H1 (cell line): ENCODE measurements at regions not wholly inside any gene's neighbourhood (a gene's known extent, or its start where the extent isn't known, plus 50 kb on each side); places are given as distances from the start of the nearest gene placed in this dataset.

ENCODE experiments used
- CTCF ChIA-PET: fragments of 300-600 bp; sonication (Branson Sonifier 250); formaldehyde crosslinking; loops from one replicate; lab custom pipeline; 2021; ENCODE audit not compliant: partially characterized antibody; lab: Charles Lee
- POLR2A ChIA-PET: fragments of 300-600 bp; sonication (Branson Sonifier 250); formaldehyde crosslinking; loops from one replicate; lab custom pipeline; 2021; ENCODE audit warnings: inconsistent platforms; ENCODE audit not compliant: partially characterized antibody; lab: Charles Lee
- DNase-seq, 2 experiments: peaks; one replicate each; pipeline versions ENCODE4 v3.0.0 to v3.0.0-alpha.2; 2010 to 2022; ENCODE audit warnings: low spot score in 2 of 2, low read depth in 1 of 2, mixed read lengths in 1 of 2
- FAIRE-seq: peaks from 2 replicates; lab custom pipeline; 2011; peaks lifted over from hg19 to GRCh38; lab: Jason Lieb, UNC
- H2AFZ ChIP-seq: 2 replicates; pipeline ENCODE4 v1.8.1; 2012; ENCODE audit warnings: low read length, inconsistent platforms
- H2AK5ac ChIP-seq: 2 replicates; pipeline ENCODE4 v1.6.1; 2013; ENCODE audit warnings: low read depth, low read length
- H2BK120ac ChIP-seq: replicated peaks from 2 replicates; pipeline ENCODE3; 2013; ENCODE audit warnings: low read depth, low read length, inconsistent platforms
- H2BK12ac ChIP-seq: 2 replicates; pipeline ENCODE4 v1.6.1; 2013; ENCODE audit warnings: low read depth, low read length
- H2BK15ac ChIP-seq: 2 replicates; pipeline ENCODE4 v1.6.1; 2013; ENCODE audit warnings: low read length
- H2BK20ac ChIP-seq: 2 replicates; pipeline ENCODE4 v1.6.1; 2013; ENCODE audit warnings: low read length
- H2BK5ac ChIP-seq: 2 replicates; pipeline ENCODE4 v1.6.1; 2013; ENCODE audit warnings: low read depth, low read length
- H3K14ac ChIP-seq: 2 replicates; pipeline ENCODE4 v1.6.1; 2013; ENCODE audit warnings: inconsistent platforms; ENCODE audit not compliant: insufficient read length
- H3K18ac ChIP-seq: 2 replicates; pipeline ENCODE4 v1.6.1; 2013; ENCODE audit warnings: low read length; ENCODE audit errors: extremely low read depth
- H3K23ac ChIP-seq: 2 replicates; pipeline ENCODE4 v1.6.1; 2013; ENCODE audit warnings: inconsistent platforms; ENCODE audit not compliant: insufficient read length
- H3K23me2 ChIP-seq: 2 replicates; pipeline ENCODE4 v1.6.1; 2013; ENCODE audit warnings: low read depth, low read length
- H3K27ac ChIP-seq: 2 replicates; pipeline ENCODE4 v1.6.1; 2011; ENCODE audit warnings: low read depth, low read length, inconsistent platforms
- H3K27me3 ChIP-seq, 4 experiments: replicated peaks in 1 of 4; 1 replicate in 1 of 4; 2 replicates in 3 of 4; pipeline versions ENCODE4 v1.6.1 to v1.8.1; 2011 to 2013; ENCODE audit warnings: low read length in 3 of 4, mild to moderate bottlenecking in 3 of 4, inconsistent platforms in 2 of 4, mixed read lengths in 2 of 4, moderate library complexity in 1 of 4; ENCODE audit not compliant: control insufficient read depth in 3 of 4, insufficient read depth in 3 of 4; ENCODE audit errors: extremely low read depth in 1 of 4
- H3K36me3 ChIP-seq, 4 experiments: 2 replicates each; pipeline versions ENCODE4 v1.6.1 to v1.8.1; 2011 to 2013; ENCODE audit warnings: mild to moderate bottlenecking in 4 of 4, low read length in 3 of 4, moderate library complexity in 2 of 4, control low read depth in 1 of 4, inconsistent platforms in 1 of 4; ENCODE audit not compliant: insufficient read depth in 4 of 4, control insufficient read depth in 2 of 4
- H3K4ac ChIP-seq: replicated peaks from 2 replicates; pipeline ENCODE3; 2013; ENCODE audit warnings: low read length, low read depth, mixed read lengths, inconsistent platforms; ENCODE audit not compliant: insufficient read length
- H3K4me1 ChIP-seq, 4 experiments: replicated peaks in 1 of 4; 1 replicate in 1 of 4; 2 replicates in 3 of 4; pipeline versions ENCODE4 v1.6.1 to v1.8.1; 2011 to 2013; ENCODE audit warnings: low read length in 3 of 4, inconsistent platforms in 2 of 4, mixed read lengths in 1 of 4; ENCODE audit not compliant: insufficient read depth in 4 of 4, control insufficient read depth in 3 of 4
- H3K4me2 ChIP-seq, 2 experiments: 2 replicates each; pipeline versions ENCODE4 v1.6.1 to v1.8.1; 2011 to 2013; ENCODE audit warnings: low read depth in 2 of 2, low read length in 2 of 2, control low read depth in 1 of 2, inconsistent platforms in 1 of 2, mild to moderate bottlenecking in 1 of 2; ENCODE audit not compliant: insufficient read depth in 1 of 2
- H3K4me3 ChIP-seq, 4 experiments: fragments of 200-600, 300-600 bp in 1 of 4; sonication (generic), shearing (Covaris generic), sonication (Bioruptor Twin) in 1 of 4; 2 replicates each; pipeline versions ENCODE4 v1.5.1 to v1.8.1; 2011 to 2016; ENCODE audit warnings: low read length in 4 of 4, low read depth in 3 of 4, control low read depth in 2 of 4, inconsistent platforms in 2 of 4, mild to moderate bottlenecking in 2 of 4, mixed read lengths in 1 of 4, moderate library complexity in 1 of 4; ENCODE audit not compliant: insufficient read depth in 2 of 4; ENCODE audit errors: extremely low read depth in 1 of 4
- H3K56ac ChIP-seq: replicated peaks from 2 replicates; pipeline ENCODE3; 2013; ENCODE audit warnings: low read depth, mild to moderate bottlenecking, mixed read lengths, low read length, inconsistent platforms; ENCODE audit not compliant: insufficient read length
- H3K79me1 ChIP-seq: 2 replicates; pipeline ENCODE4 v1.6.1; 2013; ENCODE audit warnings: low read depth, low read length, control low read depth
- H3K79me2 ChIP-seq, 2 experiments: 2 replicates each; pipeline versions ENCODE4 v1.6.1 to v1.8.1; 2012 to 2013; ENCODE audit warnings: low read length in 2 of 2, mild to moderate bottlenecking in 2 of 2, inconsistent platforms in 1 of 2; ENCODE audit not compliant: insufficient read depth in 2 of 2, control insufficient read depth in 1 of 2
- H3K9ac ChIP-seq, 4 experiments: replicated peaks in 1 of 4; 1 replicate in 1 of 4; 2 replicates in 3 of 4; pipeline versions ENCODE4 v1.6.1 to v1.8.1; 2011 to 2013; ENCODE audit warnings: low read depth in 3 of 4, low read length in 3 of 4, control low read depth in 2 of 4, mild to moderate bottlenecking in 2 of 4, moderate library complexity in 2 of 4, inconsistent platforms in 1 of 4; ENCODE audit errors: extremely low read depth in 1 of 4
- H3K9me3 ChIP-seq, 2 experiments: 2 replicates each; pipeline versions ENCODE4 v1.6.1 to v1.8.1; 2012 to 2013; ENCODE audit warnings: mild to moderate bottlenecking in 2 of 2, moderate library complexity in 2 of 2, control low read depth in 1 of 2, inconsistent platforms in 1 of 2, low read depth in 1 of 2, low read length in 1 of 2, mixed read lengths in 1 of 2; ENCODE audit not compliant: insufficient read depth in 2 of 2
- H4K20me1 ChIP-seq, 2 experiments: replicated peaks in 1 of 2; 2 replicates each; pipeline versions ENCODE3 to v1.8.1; 2011 to 2013; ENCODE audit warnings: inconsistent platforms in 2 of 2, low read length in 2 of 2, mild to moderate bottlenecking in 1 of 2; ENCODE audit not compliant: insufficient read depth in 2 of 2, control insufficient read depth in 1 of 2
- H4K5ac ChIP-seq: 2 replicates; pipeline ENCODE4 v1.6.1; 2013; ENCODE audit warnings: low read length, low read depth, mixed read lengths, inconsistent platforms; ENCODE audit not compliant: insufficient read length
- H4K8ac ChIP-seq: 2 replicates; pipeline ENCODE4 v1.8.0; 2013; ENCODE audit warnings: mild to moderate bottlenecking, moderate library complexity, low read length, inconsistent platforms; ENCODE audit not compliant: insufficient read depth; ENCODE audit errors: extremely low read depth
- H4K91ac ChIP-seq: replicated peaks from 2 replicates; pipeline ENCODE3; 2013; ENCODE audit warnings: low read length, mixed read lengths, inconsistent platforms; ENCODE audit not compliant: insufficient read length
- BRCA1 ChIP-seq: IDR thresholded peaks from 2 replicates; pipeline ENCODE4 v1.6.1; 2012; ENCODE audit warnings: low read depth, low read length, improper control_type of control experiment
- CTBP2 ChIP-seq: IDR thresholded peaks from 2 replicates; pipeline ENCODE4 v1.7.0; 2011; ENCODE audit warnings: borderline replicate concordance, mild to moderate bottlenecking, moderate library complexity, mixed read lengths, low read length; ENCODE audit not compliant: insufficient read depth, insufficient read length
- GTF2F1 ChIP-seq: IDR thresholded peaks from 2 replicates; pipeline ENCODE4 v1.6.1; 2012; ENCODE audit warnings: low read depth, low read length, improper control_type of control experiment, borderline replicate concordance
- KDM4A ChIP-seq: IDR thresholded peaks from one replicate; pipeline ENCODE4 v1.7.1; 2012; ENCODE audit warnings: low read depth, mild to moderate bottlenecking, moderate library complexity, low read length, inconsistent platforms; ENCODE audit not compliant: severe bottlenecking
- MAFK ChIP-seq: IDR thresholded peaks from 2 replicates; pipeline ENCODE4 v1.6.1; 2012; ENCODE audit warnings: low read depth, mild to moderate bottlenecking, improper control_type of control experiment, low read length
- POLR2A ChIP-seq, 2 experiments: IDR thresholded peaks; 1 replicate in 1 of 2; 2 replicates in 1 of 2; pipeline ENCODE4 v1.6.1; 2011; ENCODE audit warnings: low read depth in 2 of 2, low read length in 2 of 2, mild to moderate bottlenecking in 2 of 2; ENCODE audit errors: control extremely low read depth in 1 of 2
- POU5F1 ChIP-seq: IDR thresholded peaks from 2 replicates; pipeline ENCODE4 v1.6.1; 2011; ENCODE audit warnings: low read depth, mild to moderate bottlenecking, low read length, moderate library complexity
- RAD21 ChIP-seq, 2 experiments: IDR thresholded peaks in 1 of 2; conservative IDR thresholded peaks in 1 of 2; 2 replicates each; pipeline ENCODE4 v1.6.1; 2011; ENCODE audit warnings: low read depth in 2 of 2, low read length in 2 of 2, improper control_type of control experiment in 1 of 2, inconsistent platforms in 1 of 2, mild to moderate bottlenecking in 1 of 2, moderate library complexity in 1 of 2
- RXRA ChIP-seq: IDR thresholded peaks from 2 replicates; pipeline ENCODE4 v1.6.1; 2011; ENCODE audit warnings: low read depth, mild to moderate bottlenecking, low read length, moderate library complexity; ENCODE audit not compliant: insufficient read depth
- SIRT6 ChIP-seq: IDR thresholded peaks from one replicate; pipeline ENCODE4 v1.7.1; 2012; ENCODE audit warnings: low read length, inconsistent platforms
- SUZ12 ChIP-seq: fragments of 200-600 bp; sonication (generic); IDR thresholded peaks from 2 replicates; pipeline ENCODE4 v1.6.1; 2012; ENCODE audit warnings: mild to moderate bottlenecking, inconsistent platforms, low read length, moderate library complexity, mixed read lengths
- WGBS, 2 experiments: shearing (Covaris generic) in 1 of 2; methylation state at CpG; one replicate each; pipeline versions ENCODE4 v1.1.6 to v1.1.7; 2013 to 2015; ENCODE audit warnings: low lambda C conversion rate in 2 of 2, mixed read lengths in 2 of 2, inconsistent platforms in 1 of 2, low coverage in 1 of 2, missing lambda C conversion rate in 1 of 2; ENCODE audit not compliant: insufficient replicate concordance in 2 of 2, insufficient coverage in 1 of 2, insufficient read length in 1 of 2; ENCODE audit errors: extremely low coverage in 1 of 2, missing lambda C conversion rate in 1 of 2; 5-methylcytosine and 5-hydroxymethylcytosine counted together
- TF ChIP-seq, protein P1 (sequence below): IDR thresholded peaks from 2 replicates; pipeline ENCODE4 v1.6.1; 2012; ENCODE audit warnings: inconsistent platforms

DNA sequence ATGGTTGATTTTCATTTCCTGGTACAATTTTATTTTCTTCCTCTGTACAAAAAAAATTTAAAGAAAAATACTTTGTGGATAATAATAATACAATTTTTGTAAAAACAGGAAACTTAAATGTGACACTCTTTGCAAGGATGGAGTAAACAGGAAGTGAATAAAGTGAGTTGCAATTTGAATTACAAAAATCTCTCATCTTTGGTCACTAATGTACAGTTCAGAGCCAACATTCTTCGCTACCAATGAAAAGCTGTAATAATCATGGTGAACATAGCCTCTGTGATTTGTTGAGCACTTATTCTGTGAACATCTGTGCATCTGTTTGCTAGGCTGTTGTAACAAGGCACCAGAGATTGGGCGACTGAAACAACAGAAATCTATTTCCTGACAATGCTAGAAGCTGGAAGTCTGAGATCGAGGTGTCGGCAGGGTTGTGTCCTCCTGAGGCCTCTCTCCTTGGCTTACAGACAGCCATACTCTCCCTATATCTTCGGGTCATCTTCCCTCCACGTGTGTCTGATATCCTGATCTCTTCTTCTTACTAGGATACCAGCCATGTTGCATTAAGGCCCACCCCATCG, 295.3 kb upstream of the KLF6 start:
- Histone ChIP-seq H3K9me3 (no peaks in the 10 kb centered on the region), H2AK5ac (no peak overlapping the region), H3K9ac (no peak overlapping the region), H3K36me3 (no peaks in the 10 kb centered on the region), H4K20me1 (no peaks in the 10 kb centered on the region), H3K18ac (no peak overlapping the region), H4K8ac (no peak overlapping the region), H3K4me1 (peaks cover 0 to 3% (median 2%) of the 10 kb centered on the region in 4 experiments; a peak in 2 of 7 replicates), H3K23me2 (no peaks in the 10 kb centered on the region), H4K5ac (no peak overlapping the region), H2AFZ (peak overlapping the region; percentile 18; the same call in 1 of the 2 replicates), H2BK12ac (no peak overlapping the region), H3K56ac (no peak overlapping the region), H3K4me3 (no peak overlapping the region), H3K79me2 (no peaks in the 10 kb centered on the region), H3K23ac (no peak overlapping the region), H3K27me3 (no peaks in the 10 kb centered on the region), H3K27ac (no peak overlapping the region), H2BK20ac (no peak overlapping the region), H3K4ac (no peak overlapping the region), H2BK5ac (no peak overlapping the region), H3K14ac (no peak overlapping the region), H3K4me2 (no peak overlapping the region), H3K79me1 (no peaks in the 10 kb centered on the region), H2BK15ac (no peak overlapping the region), H4K91ac (no peak overlapping the region), H2BK120ac (no peak overlapping the region)
- 86% methylated on average over 7 of the region's 7 CpGs; no CpG with 5 or more reads in 1 of the 2 experiments for WGBS, 2 experiments
- FAIRE-seq: no peak
- CTCF ChIA-PET: no interaction called here
- no peak for DNase-seq
- POLR2A ChIA-PET: no interaction called here
- TF ChIP-seq CTBP2 (no peak), GTF2F1 (no peak), SIRT6 (no peak), RAD21 (IDR thresholded peaks at IDR 0.05 in 1 of 2, conservative IDR thresholded peaks at IDR 0.05 in 1 of 2; ENCODE audit: low read depth in 2 of 2, low read length in 2 of 2) (no peak), MAFK (no peak), SUZ12 (no peak), KDM4A (no peak), POU5F1 (no peak), BRCA1 (no peak), RXRA (no peak), POLR2A (IDR thresholded peaks at IDR 0.05; ENCODE audit: control extremely low read depth in 1 of 2, low read depth in 2 of 2, low read length in 2 of 2) (no peak)
- TF ChIP-seq, protein P1, sequence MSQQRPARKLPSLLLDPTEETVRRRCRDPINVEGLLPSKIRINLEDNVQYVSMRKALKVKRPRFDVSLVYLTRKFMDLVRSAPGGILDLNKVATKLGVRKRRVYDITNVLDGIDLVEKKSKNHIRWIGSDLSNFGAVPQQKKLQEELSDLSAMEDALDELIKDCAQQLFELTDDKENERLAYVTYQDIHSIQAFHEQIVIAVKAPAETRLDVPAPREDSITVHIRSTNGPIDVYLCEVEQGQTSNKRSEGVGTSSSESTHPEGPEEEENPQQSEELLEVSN: no peak
